Vagina (tissue), 2 donors: ENCODE measurements at regions not wholly inside any gene's neighbourhood (a gene's known extent, or its start where the extent isn't known, plus 50 kb on each side); places are given as distances from the start of the nearest gene placed in this dataset.

Experiments
- DNase-seq, 2 donors: peaks; one replicate each; pipeline ENCODE4 v3.0.0-alpha.2; 2017; ENCODE audit errors: extremely low spot score in 2 of 2
- H3K27ac ChIP-seq: fragments of 200-600 bp; sonication (generic); one replicate; pipeline ENCODE4 v1.5.1; 2019
- H3K27me3 ChIP-seq: fragments of 200-600 bp; sonication (generic); one replicate; pipeline ENCODE4 v1.5.1; 2019
- H3K36me3 ChIP-seq, 2 donors: fragments of 200-600 bp; sonication (generic); one replicate each; pipeline ENCODE4 v1.5.1; 2017 to 2019
- H3K4me1 ChIP-seq: fragments of 200-600 bp; sonication (generic); one replicate; pipeline ENCODE4 v1.5.1; 2019
- H3K4me3 ChIP-seq, 2 donors: fragments of 200-600 bp; sonication (generic); 1 replicate in 1 of 2; 2 replicates in 1 of 2; pipeline ENCODE4 v1.5.1; 2016 to 2019
- H3K9me3 ChIP-seq: fragments of 200-600 bp; sonication (generic); one replicate; pipeline ENCODE4 v1.5.1; 2019
- CTCF ChIP-seq, 3 experiments: fragments of 450-650 bp in 2 of 3; fragments of 200-600 bp in 1 of 3; sonication (generic) in 1 of 3; IDR thresholded peaks; one replicate each; pipeline ENCODE4 v1.5.1; 2017 to 2019; ENCODE audit warnings: antibody characterized with exemption in 3 of 3, mild to moderate bottlenecking in 2 of 3, moderate library complexity in 2 of 3
- POLR2A ChIP-seq, 2 donors: fragments of 450-650 bp; IDR thresholded peaks; one replicate each; pipeline ENCODE4 v1.6.1; 2017; ENCODE audit warnings: antibody characterized with exemption in 2 of 2, mild to moderate bottlenecking in 2 of 2, moderate library complexity in 2 of 2
- POLR2AphosphoS5 ChIP-seq, 2 donors: sonication (generic); formaldehyde crosslinking; IDR thresholded peaks; one replicate each; pipeline ENCODE4 v1.9.0; 2017; ENCODE audit warnings: antibody characterized with exemption in 2 of 2, mild to moderate bottlenecking in 2 of 2, low read depth in 1 of 2; ENCODE audit not compliant: insufficient read depth in 1 of 2
- intact Hi-C: fragments of 100-400 bp; cut with DNase I; formaldehyde crosslinking; loops from one replicate; pipeline ENCODE4 v1.15.1; 2023

- Histone ChIP-seq H3K36me3 (no peaks in the 10 kb centered on the region), H3K9me3 (no peaks in the 10 kb centered on the region), H3K4me3 (no peak overlapping the region), H3K27ac (no peak overlapping the region), H3K4me1 (no peaks in the 10 kb centered on the region), H3K27me3 (no peaks in the 10 kb centered on the region)
- intact Hi-C loops: no loop called here
- no peak for DNase-seq
- TF ChIP-seq CTCF (IDR thresholded peaks at IDR 0.05): no peak
- no peak for TF ChIP-seq POLR2AphosphoS5 (IDR thresholded peaks at IDR 0.05; ENCODE audit: insufficient read depth in 1 of 2, low read depth in 1 of 2)
- TF ChIP-seq POLR2A (IDR thresholded peaks at IDR 0.05): no peak
These were observed 477.0 kb downstream of the GBA3 start for GRCh38 chr4:23169608-23170311.

- intact Hi-C loops: no loop called here
- H3K27ac ChIP-seq: no peak overlapping the region
- no peaks in the 10 kb centered on the region for H3K9me3 ChIP-seq
- no peaks in the 10 kb centered on the region for H3K36me3 ChIP-seq
- no peak for TF ChIP-seq POLR2AphosphoS5 (IDR thresholded peaks at IDR 0.05; ENCODE audit: insufficient read depth in 1 of 2, low read depth in 1 of 2)
- no peak for TF ChIP-seq POLR2A (IDR thresholded peaks at IDR 0.05)
- no peak for TF ChIP-seq CTCF (IDR thresholded peaks at IDR 0.05)
- no peak overlapping the region for H3K4me3 ChIP-seq
- no peaks in the 10 kb centered on the region for H3K27me3 ChIP-seq
- no peak for DNase-seq
- H3K4me1 ChIP-seq: no peaks in the 10 kb centered on the region
These were observed 474.2 kb downstream of the GBA3 start for GRCh38 chr4:23166919-23167318.

GRCh38 chr4:23166407-23166806, 473.7 kb downstream of the GBA3 start:
- no peaks in the 10 kb centered on the region for H3K36me3 ChIP-seq
- H3K27ac ChIP-seq: no peak overlapping the region
- H3K27me3 ChIP-seq: no peaks in the 10 kb centered on the region
- intact Hi-C loops: no loop called here
- DNase-seq: no peak
- H3K4me3 ChIP-seq: no peak overlapping the region
- no peaks in the 10 kb centered on the region for H3K4me1 ChIP-seq
- H3K9me3 ChIP-seq: no peaks in the 10 kb centered on the region
- no peak for TF ChIP-seq CTCF (IDR thresholded peaks at IDR 0.05)
- TF ChIP-seq POLR2AphosphoS5 (IDR thresholded peaks at IDR 0.05; ENCODE audit: insufficient read depth in 1 of 2, low read depth in 1 of 2): no peak
- no peak for TF ChIP-seq POLR2A (IDR thresholded peaks at IDR 0.05)

GRCh38 chr4:23165669-23166068, 472.9 kb downstream of the GBA3 start:
- intact Hi-C loops: no loop called here
- no peak overlapping the region for H3K4me3 ChIP-seq
- no peak for DNase-seq
- H3K4me1 ChIP-seq: no peaks in the 10 kb centered on the region
- no peaks in the 10 kb centered on the region for H3K36me3 ChIP-seq
- H3K27me3 ChIP-seq: no peaks in the 10 kb centered on the region
- no peak for TF ChIP-seq CTCF (IDR thresholded peaks at IDR 0.05)
- TF ChIP-seq POLR2A (IDR thresholded peaks at IDR 0.05): no peak
- TF ChIP-seq POLR2AphosphoS5 (IDR thresholded peaks at IDR 0.05; ENCODE audit: insufficient read depth in 1 of 2, low read depth in 1 of 2): no peak
- H3K9me3 ChIP-seq: no peaks in the 10 kb centered on the region
- no peak overlapping the region for H3K27ac ChIP-seq

- Histone ChIP-seq H3K4me1 (no peaks in the 10 kb centered on the region), H3K4me3 (no peak overlapping the region), H3K27me3 (no peaks in the 10 kb centered on the region), H3K27ac (no peak overlapping the region), H3K36me3 (no peaks in the 10 kb centered on the region), H3K9me3 (no peaks in the 10 kb centered on the region)
- no peak for DNase-seq
- TF ChIP-seq CTCF (IDR thresholded peaks at IDR 0.05): no peak
- TF ChIP-seq POLR2AphosphoS5 (IDR thresholded peaks at IDR 0.05; ENCODE audit: insufficient read depth in 1 of 2, low read depth in 1 of 2): no peak
- no peak for TF ChIP-seq POLR2A (IDR thresholded peaks at IDR 0.05)
- intact Hi-C loops: no loop called here
These were observed 471.1 kb downstream of the GBA3 start for GRCh38 chr4:23163647-23164436.
